GM21528 (cell line): ENCODE measurements at regions not wholly inside any gene's neighbourhood (a gene's known extent, or its start where the extent isn't known, plus 50 kb on each side); places are given as distances from the start of the nearest gene placed in this dataset.
"Not testable (repeated sequence)": the region's sequence is repeated elsewhere in the genome, so short reads cannot be mapped to it uniquely, and the experiment has no call there.

Experiments
- ATAC-seq: cut with Tn5 transposase; IDR thresholded peaks from one replicate; pipeline ENCODE4 v1.9.1; 2021; ENCODE audit warnings: mild to moderate bottlenecking, moderate library complexity; ENCODE audit not compliant: unreplicated experiment, low FRiP score

DNA sequence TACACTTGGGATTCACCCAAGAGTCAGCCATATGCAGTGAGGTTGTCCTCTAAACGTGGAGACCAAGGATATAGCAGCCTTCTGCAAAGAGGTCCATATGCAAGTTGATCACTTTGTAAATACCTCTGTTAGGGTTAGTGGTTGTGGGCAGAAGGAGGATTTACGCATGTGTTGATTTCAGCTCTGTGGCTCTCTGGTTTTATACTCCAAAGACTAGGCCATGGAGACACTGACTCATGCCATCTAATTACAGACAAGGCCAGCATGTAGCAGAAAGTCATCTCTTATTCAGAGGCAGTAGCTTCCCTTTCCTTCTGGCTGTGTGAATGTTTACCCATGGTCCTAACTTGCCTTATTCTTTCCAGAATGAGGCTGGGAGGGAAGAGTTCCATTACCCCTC is 140.9 kb upstream of the GOLGA6L4 start:
- ATAC-seq, result not testable (repeated sequence)

DNA sequence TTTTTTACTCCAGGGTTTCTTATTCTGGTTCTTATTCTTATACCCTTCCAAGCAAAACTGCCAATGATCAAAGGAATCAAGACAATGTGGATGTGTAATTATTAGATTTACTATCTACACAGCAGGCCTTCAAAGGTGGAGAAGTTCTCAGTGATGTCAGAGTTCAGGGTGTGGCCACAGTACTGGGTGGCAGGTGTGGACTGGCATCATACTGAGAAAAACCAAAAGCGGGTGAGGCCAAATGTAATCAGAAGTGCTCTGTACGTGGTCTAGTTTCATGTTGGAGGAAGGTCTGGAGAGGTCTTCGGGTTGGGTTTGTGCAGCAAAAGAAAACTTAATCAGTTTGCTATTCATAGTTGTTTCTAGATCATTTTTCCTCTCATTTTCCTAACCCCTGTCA is 138.5 kb upstream of the GOLGA6L4 start:
- not testable (repeated sequence) for ATAC-seq

DNA sequence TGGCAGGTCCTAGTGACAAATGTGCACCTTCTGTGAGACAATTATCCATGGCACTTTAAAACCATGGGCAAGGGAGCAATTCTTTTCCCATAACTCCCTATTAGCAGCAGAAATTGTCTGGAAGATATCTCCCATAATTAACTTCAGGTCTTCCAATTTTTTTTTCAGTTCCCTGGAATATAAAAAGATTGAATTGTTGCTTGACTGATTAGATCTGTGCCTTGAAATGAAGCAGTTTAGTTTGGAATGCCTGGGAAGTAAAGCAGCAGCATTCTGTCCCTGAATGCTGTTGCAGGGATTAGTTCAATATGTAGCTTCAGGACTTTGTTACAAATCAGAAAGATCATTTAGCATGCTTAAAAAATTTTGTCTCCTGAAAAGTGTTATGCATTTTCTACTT is 137.0 kb upstream of the GOLGA6L4 start:
- no peak for ATAC-seq

DNA sequence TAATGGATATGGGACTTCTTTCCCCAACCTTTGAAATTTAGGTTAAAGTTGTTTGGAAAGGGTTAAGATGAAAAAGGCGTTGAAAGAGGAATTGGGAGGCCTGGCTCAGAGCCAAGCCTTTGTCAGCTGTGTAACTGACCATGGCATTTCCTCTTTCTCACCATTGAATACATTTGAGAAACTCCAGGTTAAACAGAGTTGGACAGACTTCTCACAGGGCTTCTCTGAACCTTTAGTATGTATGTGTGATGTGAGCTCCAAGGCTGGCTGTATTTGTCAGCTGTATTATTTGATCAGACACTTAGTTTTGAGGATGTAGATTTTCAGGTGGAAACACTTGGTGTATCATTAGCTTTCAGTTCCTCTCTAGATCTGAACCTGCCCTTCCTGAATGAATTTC is 136.4 kb upstream of the GOLGA6L4 start:
- ATAC-seq, result no peak

DNA sequence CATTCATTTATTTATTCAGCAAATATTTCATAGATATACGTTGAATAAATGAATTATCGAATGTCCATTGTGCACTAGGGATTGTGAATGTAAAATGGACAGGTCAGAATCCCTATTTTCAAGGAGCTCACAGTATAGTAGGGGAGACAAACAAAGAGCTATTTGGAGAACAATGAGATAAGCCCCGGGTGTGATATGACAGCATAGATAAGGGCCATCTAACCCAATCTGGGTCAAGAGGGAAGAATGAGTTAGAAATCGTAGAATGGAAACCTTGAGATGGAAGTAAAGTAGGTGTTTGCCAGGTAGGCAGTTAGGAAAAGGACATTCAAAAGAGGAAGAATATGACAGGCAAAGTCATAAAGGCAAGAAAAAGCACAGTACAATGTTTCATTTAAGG is 132.2 kb upstream of the GOLGA6L4 start:
- ATAC-seq, result no peak

DNA sequence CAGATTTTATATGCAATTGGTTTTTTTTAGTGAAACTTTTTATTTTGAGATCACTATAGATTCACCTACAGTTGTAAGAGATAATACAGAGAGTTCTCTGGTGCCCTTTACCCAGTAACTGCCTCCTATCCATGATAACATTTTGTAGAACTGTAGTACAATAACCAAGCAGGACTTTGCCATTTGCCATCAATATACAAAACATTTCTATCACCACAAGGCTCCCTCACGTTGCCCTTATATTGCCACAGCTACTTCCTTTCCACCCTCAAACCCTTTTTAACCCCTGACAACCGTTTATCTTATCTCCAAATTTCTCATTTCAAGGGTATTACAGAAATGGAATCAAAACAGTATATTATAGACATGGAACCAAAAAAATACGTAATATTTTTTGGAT is 130.7 kb upstream of the GOLGA6L4 start:
- no peak for ATAC-seq

DNA sequence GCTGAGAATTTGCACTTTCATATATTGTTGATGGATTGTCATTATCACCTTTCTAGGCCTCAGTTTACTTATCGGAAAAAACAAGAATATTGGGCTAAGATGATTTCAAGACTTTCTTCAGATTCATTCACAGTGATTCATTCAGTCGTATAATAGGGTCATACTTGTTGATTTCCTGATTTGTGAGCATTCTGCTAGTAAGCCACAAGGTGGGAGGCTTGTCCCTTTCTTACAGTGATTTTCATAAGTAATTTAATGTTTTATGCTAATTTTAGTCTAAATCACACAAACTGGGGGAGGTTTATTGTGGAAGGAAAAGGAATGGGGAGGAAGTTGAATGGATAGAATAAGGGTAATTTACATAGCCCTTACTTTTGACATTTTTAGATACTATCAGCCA is 126.8 kb upstream of the GOLGA6L4 start:
- no peak for ATAC-seq

DNA sequence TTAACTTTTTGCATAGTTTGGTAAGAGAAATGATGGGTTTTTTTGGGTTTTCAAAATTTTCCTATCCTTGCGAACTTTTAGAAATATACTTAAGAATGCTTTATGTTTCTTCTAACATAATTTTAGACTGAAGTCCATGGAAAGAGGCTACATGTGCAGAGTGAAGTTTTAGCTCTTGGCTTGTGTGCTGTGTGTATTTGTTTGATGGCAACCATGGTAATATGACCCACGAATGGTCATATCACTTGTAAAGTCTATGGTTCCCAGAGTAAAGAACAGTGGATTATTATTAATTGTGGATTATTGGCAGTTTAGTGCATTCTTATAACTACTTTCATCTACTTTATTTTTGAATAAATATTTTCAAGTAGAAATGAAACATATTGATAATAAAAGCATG is 124.0 kb upstream of the GOLGA6L4 start:
- ATAC-seq, result no peak

DNA sequence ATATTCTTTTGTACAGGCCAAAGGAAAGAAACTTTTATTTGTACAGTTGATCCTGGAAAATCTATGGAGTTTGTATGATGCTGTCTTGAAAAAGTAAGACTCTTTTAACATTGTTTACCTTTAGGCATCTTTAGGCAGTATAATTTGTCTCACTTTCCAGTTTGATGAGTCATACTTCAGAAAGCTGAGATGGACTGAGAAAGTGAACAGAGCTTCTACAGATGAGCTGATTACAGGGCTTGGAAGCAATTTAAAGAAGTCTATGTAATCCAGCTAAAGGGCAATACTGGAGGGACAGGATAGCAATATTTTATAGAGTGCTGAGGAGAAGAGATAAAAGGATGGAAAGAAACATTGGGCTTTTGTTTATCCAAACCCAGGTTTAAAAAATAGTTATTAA is 123.5 kb upstream of the GOLGA6L4 start:
- no peak for ATAC-seq

DNA sequence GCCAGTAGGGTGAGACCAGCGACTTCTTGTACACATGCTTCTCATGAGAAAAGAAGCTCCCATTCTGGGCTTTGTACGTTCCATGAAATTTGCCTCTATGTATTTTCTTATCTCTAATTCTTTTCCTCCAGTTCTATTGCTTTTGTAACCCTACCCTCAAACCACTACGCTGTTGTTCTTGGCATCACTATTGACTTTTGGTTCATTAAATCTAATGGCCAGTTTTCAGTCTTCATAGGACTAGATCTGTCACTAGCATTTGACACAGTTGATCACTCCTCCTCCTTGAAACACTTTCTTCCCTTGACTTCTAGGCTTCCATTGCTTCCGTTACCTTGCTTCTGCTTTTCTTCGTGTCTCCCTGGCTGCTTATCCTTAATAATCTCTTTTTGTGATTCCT is 121.7 kb upstream of the GOLGA6L4 start:
- no peak for ATAC-seq

DNA sequence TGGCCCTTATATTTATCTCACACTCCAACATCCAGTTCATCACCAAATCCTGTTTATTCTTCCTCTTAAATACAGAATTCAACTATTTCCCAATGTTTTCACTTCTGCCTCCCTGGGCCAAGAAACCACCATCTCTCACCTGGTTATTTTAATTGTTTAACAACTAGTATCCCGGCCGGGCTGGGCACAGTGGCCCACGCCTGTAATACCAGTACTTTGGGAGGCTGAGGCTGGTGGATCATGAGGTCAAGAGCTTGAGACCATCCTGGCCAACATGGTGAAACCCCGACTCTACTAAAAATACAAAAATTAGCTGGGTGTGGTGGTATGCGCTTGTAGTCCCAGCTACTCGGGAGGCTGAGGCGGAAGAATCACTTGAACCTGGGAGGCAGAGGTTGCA is 120.9 kb upstream of the GOLGA6L4 start:
- ATAC-seq, result not testable (repeated sequence)

DNA sequence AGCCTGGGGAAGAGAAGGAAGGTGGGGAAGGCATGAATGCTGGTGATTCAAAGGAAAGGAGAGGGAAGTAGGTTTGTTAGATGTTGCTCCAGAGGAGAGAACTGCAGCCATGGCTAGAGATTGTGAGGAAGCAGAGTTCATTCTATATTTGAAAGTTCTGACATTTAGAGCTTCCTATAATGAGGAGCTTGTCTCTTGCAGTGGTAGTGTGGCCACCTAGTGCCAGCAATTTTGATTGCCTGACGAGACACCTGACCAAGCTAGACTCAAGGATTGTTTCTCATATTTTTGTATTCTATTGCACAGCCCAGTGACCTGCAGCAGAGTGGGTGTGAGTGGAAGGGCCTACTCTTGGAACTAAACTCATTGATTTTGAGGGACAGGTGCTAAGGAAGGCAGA is 116.2 kb upstream of the GOLGA6L4 start:
- not testable (repeated sequence) for ATAC-seq

DNA sequence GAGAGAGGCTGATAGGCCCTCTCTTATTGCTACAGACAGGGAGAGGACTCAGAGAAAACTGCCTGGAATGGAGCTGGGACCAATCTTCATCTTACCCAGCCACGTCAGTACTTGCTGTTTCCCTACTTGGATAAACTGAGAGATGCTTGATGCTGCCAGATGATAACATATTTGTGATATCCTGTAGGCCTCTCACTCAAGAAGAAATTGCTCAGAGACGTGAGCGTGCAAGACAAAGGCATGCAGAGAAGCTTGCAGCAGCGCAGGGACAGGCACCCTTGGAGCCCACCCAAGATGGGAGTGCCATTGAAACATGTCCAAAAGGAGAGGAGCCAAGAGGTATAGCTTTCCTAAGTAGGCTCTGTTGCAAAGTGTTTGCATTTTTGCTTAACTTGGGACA is 114.7 kb upstream of the GOLGA6L4 start:
- not testable (repeated sequence) for ATAC-seq

DNA sequence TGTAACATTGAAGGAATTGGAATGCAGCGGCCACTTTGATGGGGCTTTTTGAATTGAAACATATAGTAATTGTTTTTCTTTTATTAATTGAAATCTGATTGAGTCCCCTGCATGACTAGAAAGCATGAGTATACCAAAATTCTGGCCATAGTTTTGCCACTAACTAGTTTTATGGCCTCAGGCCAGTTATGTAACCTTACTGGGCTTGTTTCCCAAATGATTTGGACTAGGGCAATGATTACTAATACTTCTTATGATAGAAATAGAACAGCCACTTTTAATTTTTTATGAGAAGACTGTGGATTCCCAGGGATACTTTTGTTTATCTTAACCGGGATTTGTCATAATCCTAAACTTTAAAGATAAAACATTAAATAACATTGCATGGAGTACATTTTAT is 106.9 kb upstream of the GOLGA6L4 start:
- not testable (repeated sequence) for ATAC-seq

DNA sequence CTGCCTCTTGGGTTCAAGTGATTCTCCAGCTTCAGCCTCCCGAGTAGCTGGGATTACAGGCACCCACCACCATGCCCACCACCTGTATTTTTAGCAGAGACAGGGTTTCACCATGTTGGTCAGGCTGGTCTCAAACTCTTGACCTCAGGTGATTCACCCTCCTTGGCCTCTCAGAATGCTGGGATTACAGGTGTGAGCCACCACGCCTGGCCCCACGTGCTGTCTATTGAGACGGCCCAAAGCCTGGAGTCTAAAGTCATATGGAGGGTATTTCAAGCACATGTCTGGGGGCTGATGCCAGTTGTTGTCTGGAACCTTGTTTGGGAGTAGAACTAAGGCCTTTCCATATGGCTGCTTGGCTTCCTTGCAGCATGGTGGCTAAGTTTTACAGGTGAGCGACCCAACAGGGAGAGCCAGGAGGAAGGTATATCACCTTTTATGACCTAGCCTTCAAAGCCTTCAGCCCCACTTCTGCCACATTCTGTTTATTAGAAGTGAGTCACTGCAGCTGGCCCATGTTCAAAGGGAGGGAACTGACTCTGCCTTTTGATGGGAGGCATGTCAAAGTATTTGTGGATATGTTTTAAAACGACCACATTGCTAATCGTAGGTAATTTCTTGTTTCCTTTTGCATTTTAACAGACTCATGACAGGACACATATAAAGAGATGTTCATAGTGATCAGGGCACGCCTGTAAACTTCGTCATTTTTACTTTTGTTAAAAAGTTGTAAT is 105.3 kb upstream of the GOLGA6L4 start:
- not testable (repeated sequence) for ATAC-seq

DNA sequence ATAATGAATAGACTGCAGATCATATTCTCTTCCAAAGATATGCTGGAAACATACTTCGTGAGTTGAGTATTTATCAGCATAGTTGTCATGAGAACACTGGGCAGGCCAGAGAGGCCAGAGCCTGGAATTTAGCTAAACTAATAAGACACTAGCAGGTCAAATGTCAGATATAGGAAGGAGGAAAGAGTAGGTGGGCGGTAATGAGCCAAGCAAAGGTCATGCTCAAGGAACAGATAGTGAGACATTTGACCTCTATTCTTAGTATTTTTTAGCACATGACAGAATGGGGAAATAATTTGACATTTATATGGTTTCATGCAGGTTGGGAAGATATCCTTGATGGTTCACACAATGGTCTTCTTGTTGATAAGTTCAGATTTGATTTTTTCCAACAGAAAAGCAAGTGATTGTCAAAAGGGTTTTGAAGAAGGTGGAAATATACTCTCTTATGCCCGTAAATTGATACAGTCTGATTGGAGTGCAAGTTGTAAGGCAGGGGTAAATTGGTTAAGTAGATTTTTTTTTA is 99.6 kb upstream of the GOLGA6L4 start:
- not testable (repeated sequence) for ATAC-seq

DNA sequence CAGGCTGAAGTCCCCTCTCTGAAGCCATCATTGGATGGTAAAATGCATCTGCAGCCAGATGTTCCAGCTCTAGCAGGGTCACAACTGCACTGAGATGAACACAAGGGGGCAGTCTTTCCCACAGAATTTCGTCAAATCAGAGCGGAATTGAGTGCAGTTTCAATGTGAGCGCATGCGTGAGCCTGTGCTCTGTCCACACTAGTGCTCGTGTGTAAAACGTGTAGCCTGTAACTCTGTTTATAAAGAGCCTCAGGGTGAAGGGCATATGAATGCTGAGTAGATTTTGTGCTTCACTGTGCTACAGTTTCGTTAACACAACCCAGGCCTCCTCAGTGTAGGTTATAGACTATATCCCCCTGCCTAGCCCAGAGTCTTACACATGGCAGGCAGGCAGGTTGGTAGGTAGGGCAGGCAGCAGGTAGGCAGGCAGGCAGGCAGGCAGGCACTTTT is 92.7 kb upstream of the GOLGA6L4 start:
- peak; percentile 95 for ATAC-seq

DNA sequence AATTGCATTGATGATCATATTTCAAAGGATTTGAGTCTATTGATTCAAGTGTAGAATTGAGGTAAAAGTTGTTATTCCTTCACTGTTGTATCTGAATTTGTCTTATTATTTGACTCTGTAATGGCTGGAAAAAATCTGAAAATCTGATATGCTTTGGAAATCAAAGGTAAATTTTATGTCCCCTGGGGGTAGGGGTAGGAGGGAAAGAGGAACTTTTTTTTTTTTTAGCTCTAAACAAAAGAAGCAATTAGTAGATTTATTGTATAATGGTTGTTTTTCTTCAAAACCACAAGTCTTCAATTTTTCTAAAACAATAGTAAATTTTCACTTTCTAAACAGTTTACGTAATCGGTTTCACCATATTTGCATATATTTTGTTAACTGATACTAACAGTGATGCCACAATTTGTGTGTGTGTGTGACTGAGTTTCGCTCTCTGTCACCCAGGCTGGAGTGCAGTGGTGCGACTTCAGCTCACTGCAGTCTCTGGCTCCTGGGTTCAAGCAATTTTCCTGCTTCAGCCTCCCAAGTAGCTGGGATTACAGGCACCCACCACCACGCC is 91.7 kb upstream of the GOLGA6L4 start:
- no peak for ATAC-seq

DNA sequence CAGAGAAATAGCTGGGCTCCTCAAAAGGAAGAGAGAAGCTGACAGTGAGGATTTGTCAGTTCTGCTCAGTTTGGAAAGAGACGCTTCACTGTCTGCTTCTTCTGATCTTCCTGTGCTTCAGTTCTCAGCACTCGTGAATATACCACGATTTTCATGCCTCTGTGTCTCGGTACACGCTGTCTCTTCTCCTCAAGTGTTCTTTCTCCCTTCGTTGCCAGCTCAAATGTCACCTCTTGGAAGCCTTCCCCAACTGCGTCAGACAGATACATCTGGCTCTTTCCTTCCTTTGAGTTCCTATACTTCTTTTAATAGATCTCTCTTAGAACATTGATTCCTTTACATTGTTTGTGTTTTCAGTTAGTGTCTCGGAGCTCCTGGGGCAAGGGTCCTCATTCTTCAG is 90.6 kb upstream of the GOLGA6L4 start:
- not testable (repeated sequence) for ATAC-seq

DNA sequence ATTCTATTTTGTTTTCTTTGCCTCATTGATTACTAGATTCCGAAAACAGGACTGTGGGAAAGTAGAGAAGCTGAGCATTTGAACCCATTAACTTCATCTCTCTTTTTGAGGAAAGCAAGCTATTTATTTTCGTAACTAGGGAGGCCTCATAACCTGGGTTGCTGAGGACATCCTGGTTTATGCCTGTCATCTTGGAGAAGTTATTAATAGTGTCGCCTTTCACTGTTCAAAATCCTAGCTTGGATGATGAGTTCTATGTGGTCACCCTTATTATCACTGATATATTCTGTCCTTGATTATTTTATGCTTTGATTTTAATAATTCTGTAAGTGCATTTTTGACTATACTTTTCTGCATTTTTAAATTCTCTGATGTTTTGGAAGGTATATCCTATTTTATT is 89.3 kb upstream of the GOLGA6L4 start:
- ATAC-seq, result not testable (repeated sequence)

DNA sequence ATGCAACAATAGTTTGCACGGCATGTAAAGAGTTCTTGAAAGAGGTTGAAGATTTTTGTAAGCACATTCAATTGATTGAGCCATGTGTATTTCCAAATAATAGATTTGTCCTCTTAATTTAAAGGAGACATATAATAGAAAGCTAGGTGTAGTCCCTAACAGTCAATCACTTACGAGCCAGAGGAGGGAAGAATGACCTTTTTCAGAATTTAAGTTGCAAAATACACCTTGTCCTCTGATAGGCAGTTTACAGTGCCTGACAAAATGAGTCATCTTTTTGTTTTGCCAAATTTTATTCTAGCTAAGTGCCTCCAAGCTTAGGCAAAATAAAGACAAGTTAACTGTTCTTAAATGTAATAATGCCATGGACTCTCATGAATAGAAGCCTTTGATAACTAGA is 88.3 kb upstream of the GOLGA6L4 start:
- not testable (repeated sequence) for ATAC-seq
